GM23338 (cell line): ENCODE measurements at regions not wholly inside any gene's neighbourhood (a gene's known extent, or its start where the extent isn't known, plus 50 kb on each side); places are given as distances from the start of the nearest gene placed in this dataset.

Experiments
- ATAC-seq: fragments of 200-7000 bp; cut with Tn5 transposase; 3 replicates; pipeline ENCODE4 v1.9.1; 2020
- DNase-seq: peaks from one replicate; pipeline ENCODE4 v3.0.0-alpha.2; 2015; ENCODE audit warnings: low spot score
- H2AFZ ChIP-seq: fragments of 200-600 bp; sonication (generic); 2 replicates; pipeline ENCODE4 v1.8.0; 2016; ENCODE audit warnings: antibody characterized with exemption, mild to moderate bottlenecking, moderate library complexity
- H3F3A ChIP-seq: fragments of 200-600 bp; sonication (generic); replicated peaks from 2 replicates; pipeline ENCODE4 v1.8.0; 2017; ENCODE audit warnings: antibody characterized with exemption, mixed run types, low read depth
- H3K27ac ChIP-seq: fragments of 200-600 bp; sonication (generic); 2 replicates; pipeline ENCODE4 v1.6.1; 2016; ENCODE audit warnings: low read depth
- H3K27me3 ChIP-seq: fragments of 200-600 bp; sonication (generic); 2 replicates; pipeline ENCODE4 v1.8.0; 2016; ENCODE audit warnings: mild to moderate bottlenecking, mixed run types, moderate library complexity; ENCODE audit not compliant: insufficient read depth
- H3K36me3 ChIP-seq: fragments of 200-600 bp; sonication (generic); 2 replicates; pipeline ENCODE4 v1.8.0; 2016; ENCODE audit warnings: mild to moderate bottlenecking; ENCODE audit not compliant: insufficient read depth
- H3K4me1 ChIP-seq: fragments of 200-600 bp; sonication (generic); 2 replicates; pipeline ENCODE4 v1.8.0; 2016; ENCODE audit warnings: mild to moderate bottlenecking, moderate library complexity; ENCODE audit not compliant: insufficient read depth
- H3K4me2 ChIP-seq: fragments of 200-600 bp; sonication (generic); 2 replicates; pipeline ENCODE4 v1.7.1; 2017; ENCODE audit warnings: mixed run types
- H3K4me3 ChIP-seq: fragments of 200-600 bp; sonication (generic); 2 replicates; pipeline ENCODE4 v1.6.1; 2016; ENCODE audit warnings: mixed run types
- H3K79me2 ChIP-seq: fragments of 200-600 bp; sonication (generic); replicated peaks from 2 replicates; pipeline ENCODE4 v1.8.0; 2017; ENCODE audit warnings: mild to moderate bottlenecking; ENCODE audit not compliant: insufficient read depth
- H3K9me2 ChIP-seq: fragments of 200-600 bp; sonication (generic); 2 replicates; pipeline ENCODE4 v1.8.0; 2017; ENCODE audit not compliant: insufficient read depth
- H4K20me1 ChIP-seq: fragments of 200-600 bp; sonication (generic); replicated peaks from 2 replicates; pipeline ENCODE4 v1.8.0; 2017; ENCODE audit warnings: mild to moderate bottlenecking; ENCODE audit not compliant: insufficient read depth
- H3K27ac Mint-ChIP-seq: 2 replicates; pipeline ENCODE4 v1.8.0; 2020; ENCODE audit warnings: inconsistent platforms, mild to moderate bottlenecking, moderate library complexity, mixed read lengths
- H3K27me3 Mint-ChIP-seq: 3 replicates; pipeline ENCODE4 v1.8.0; 2022; ENCODE audit warnings: low read depth, mild to moderate bottlenecking, moderate library complexity, mixed read lengths, inconsistent platforms; ENCODE audit not compliant: insufficient read depth, poor library complexity
- H3K36me3 Mint-ChIP-seq: 3 replicates; pipeline ENCODE4 v1.8.0; 2021; ENCODE audit warnings: low read depth, mild to moderate bottlenecking, inconsistent platforms, moderate library complexity, mixed read lengths
- H3K4me1 Mint-ChIP-seq: 3 replicates; pipeline ENCODE4 v1.8.0; 2020; ENCODE audit warnings: mild to moderate bottlenecking, inconsistent platforms, mixed read lengths
- H3K4me3 Mint-ChIP-seq: 3 replicates; pipeline ENCODE4 v1.8.0; 2021; ENCODE audit warnings: moderate library complexity, mild to moderate bottlenecking, inconsistent platforms, mixed read lengths
- H3K9me3 Mint-ChIP-seq: 3 replicates; pipeline ENCODE4 v1.8.0; 2020; ENCODE audit warnings: moderate library complexity, mild to moderate bottlenecking, inconsistent platforms, mixed read lengths
- CREB1 ChIP-seq: fragments of 250-450 bp; sonication (Bioruptor Pico); IDR thresholded peaks from 2 replicates; pipeline ENCODE4 v1.5.0; 2020; ENCODE audit warnings: low read depth, mild to moderate bottlenecking, moderate library complexity
- EZH2 ChIP-seq: fragments of 200-600 bp; sonication (generic); IDR thresholded peaks from one replicate; pipeline ENCODE4 v1.8.0; 2017; ENCODE audit warnings: antibody characterized with exemption, mild to moderate bottlenecking, low read depth; ENCODE audit not compliant: unreplicated experiment
- EZH2phosphoT487 ChIP-seq: fragments of 200-600 bp; sonication (generic); IDR thresholded peaks from one replicate; pipeline ENCODE4 v1.8.1; 2018; ENCODE audit warnings: antibody characterized with exemption; ENCODE audit not compliant: unreplicated experiment
- JUNB ChIP-seq: IDR thresholded peaks from one replicate; pipeline ENCODE4 v1.6.1; 2016; ENCODE audit warnings: antibody characterized with exemption; ENCODE audit not compliant: unreplicated experiment
- NANOG ChIP-seq: IDR thresholded peaks from 2 replicates; pipeline ENCODE4 v1.6.1; 2016; ENCODE audit warnings: antibody characterized with exemption, borderline replicate concordance
- ZNF114 ChIP-seq: fragments of 250-450 bp; sonication (Bioruptor Pico); IDR thresholded peaks from 2 replicates; pipeline ENCODE4 v1.5.0; 2020; ENCODE audit warnings: mild to moderate bottlenecking, moderate library complexity
- TF ChIP-seq, protein P1 (sequence below), 2 experiments: fragments of 200-600 bp in 1 of 2; sonication (generic) in 1 of 2; conservative IDR thresholded peaks; 2 replicates each; pipeline versions ENCODE4 v1.5.1 to v1.6.1; 2016 to 2017; ENCODE audit warnings: antibody characterized with exemption in 2 of 2, low read depth in 2 of 2, mild to moderate bottlenecking in 2 of 2, moderate library complexity in 1 of 2
- TF ChIP-seq, protein P2 (sequence below): IDR thresholded peaks from 2 replicates; pipeline ENCODE4 v1.6.1; 2016; ENCODE audit warnings: antibody characterized with exemption
- TF ChIP-seq, protein P3 (sequence below): IDR thresholded peaks from one replicate; pipeline ENCODE4 v1.6.1; 2018; ENCODE audit warnings: antibody characterized with exemption; ENCODE audit not compliant: unreplicated experiment
- TF ChIP-seq, protein P4 (sequence below): fragments of 250-450 bp; sonication (Bioruptor Pico); IDR thresholded peaks from 2 replicates; pipeline ENCODE4 v1.5.0; 2020; ENCODE audit warnings: mild to moderate bottlenecking, moderate library complexity

DNA sequence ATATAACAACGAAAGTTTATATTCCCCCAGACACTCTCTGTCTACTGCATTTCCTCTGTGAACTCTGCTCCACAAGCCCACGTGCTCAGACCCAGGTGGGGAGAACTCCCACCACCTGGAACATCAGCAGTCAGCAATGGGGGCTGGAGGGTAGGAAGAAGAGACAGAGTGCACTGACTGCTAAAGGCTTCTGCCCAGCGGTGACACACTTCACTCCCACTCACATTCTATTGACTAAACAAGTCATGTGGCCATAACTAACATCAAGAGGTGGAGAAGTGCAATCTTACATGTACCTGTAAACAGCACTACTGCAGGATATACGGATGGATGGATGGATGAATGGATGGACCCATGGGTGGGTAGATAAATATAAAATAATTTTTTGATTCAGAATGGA is 122.2 kb downstream of the MPP7 start (continued):
- TF ChIP-seq CREB1 (CRISPR knock-in tag) (no peak), EZH2phosphoT487 (no peak), EZH2 (no peak), ZNF114 (CRISPR knock-in tag) (no peak), JUNB (no peak)
- TF ChIP-seq, protein P1, sequence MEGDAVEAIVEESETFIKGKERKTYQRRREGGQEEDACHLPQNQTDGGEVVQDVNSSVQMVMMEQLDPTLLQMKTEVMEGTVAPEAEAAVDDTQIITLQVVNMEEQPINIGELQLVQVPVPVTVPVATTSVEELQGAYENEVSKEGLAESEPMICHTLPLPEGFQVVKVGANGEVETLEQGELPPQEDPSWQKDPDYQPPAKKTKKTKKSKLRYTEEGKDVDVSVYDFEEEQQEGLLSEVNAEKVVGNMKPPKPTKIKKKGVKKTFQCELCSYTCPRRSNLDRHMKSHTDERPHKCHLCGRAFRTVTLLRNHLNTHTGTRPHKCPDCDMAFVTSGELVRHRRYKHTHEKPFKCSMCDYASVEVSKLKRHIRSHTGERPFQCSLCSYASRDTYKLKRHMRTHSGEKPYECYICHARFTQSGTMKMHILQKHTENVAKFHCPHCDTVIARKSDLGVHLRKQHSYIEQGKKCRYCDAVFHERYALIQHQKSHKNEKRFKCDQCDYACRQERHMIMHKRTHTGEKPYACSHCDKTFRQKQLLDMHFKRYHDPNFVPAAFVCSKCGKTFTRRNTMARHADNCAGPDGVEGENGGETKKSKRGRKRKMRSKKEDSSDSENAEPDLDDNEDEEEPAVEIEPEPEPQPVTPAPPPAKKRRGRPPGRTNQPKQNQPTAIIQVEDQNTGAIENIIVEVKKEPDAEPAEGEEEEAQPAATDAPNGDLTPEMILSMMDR (conservative IDR thresholded peaks at IDR 0.05; ENCODE audit: low read depth in 2 of 2) = no peak
- TF ChIP-seq, protein P2, sequence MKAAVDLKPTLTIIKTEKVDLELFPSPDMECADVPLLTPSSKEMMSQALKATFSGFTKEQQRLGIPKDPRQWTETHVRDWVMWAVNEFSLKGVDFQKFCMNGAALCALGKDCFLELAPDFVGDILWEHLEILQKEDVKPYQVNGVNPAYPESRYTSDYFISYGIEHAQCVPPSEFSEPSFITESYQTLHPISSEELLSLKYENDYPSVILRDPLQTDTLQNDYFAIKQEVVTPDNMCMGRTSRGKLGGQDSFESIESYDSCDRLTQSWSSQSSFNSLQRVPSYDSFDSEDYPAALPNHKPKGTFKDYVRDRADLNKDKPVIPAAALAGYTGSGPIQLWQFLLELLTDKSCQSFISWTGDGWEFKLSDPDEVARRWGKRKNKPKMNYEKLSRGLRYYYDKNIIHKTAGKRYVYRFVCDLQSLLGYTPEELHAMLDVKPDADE = no peak
- TF ChIP-seq, protein P3, sequence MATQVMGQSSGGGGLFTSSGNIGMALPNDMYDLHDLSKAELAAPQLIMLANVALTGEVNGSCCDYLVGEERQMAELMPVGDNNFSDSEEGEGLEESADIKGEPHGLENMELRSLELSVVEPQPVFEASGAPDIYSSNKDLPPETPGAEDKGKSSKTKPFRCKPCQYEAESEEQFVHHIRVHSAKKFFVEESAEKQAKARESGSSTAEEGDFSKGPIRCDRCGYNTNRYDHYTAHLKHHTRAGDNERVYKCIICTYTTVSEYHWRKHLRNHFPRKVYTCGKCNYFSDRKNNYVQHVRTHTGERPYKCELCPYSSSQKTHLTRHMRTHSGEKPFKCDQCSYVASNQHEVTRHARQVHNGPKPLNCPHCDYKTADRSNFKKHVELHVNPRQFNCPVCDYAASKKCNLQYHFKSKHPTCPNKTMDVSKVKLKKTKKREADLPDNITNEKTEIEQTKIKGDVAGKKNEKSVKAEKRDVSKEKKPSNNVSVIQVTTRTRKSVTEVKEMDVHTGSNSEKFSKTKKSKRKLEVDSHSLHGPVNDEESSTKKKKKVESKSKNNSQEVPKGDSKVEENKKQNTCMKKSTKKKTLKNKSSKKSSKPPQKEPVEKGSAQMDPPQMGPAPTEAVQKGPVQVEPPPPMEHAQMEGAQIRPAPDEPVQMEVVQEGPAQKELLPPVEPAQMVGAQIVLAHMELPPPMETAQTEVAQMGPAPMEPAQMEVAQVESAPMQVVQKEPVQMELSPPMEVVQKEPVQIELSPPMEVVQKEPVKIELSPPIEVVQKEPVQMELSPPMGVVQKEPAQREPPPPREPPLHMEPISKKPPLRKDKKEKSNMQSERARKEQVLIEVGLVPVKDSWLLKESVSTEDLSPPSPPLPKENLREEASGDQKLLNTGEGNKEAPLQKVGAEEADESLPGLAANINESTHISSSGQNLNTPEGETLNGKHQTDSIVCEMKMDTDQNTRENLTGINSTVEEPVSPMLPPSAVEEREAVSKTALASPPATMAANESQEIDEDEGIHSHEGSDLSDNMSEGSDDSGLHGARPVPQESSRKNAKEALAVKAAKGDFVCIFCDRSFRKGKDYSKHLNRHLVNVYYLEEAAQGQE = no peak

DNA sequence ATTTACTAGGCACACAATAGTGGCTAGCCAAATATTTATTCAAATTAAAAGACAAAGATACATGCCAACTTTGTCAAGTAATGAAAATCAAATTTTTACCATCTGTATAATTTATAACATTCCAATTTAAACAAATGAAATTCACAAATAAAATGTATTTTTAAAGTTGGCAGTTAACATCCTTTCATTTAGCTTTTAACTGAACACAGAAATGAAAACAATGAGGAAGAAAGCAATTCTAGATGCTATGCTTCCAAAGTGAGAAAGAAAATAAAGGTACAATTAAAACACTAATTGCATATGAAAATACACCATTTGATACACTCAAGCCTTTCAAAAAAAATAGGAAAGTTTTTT is 123.1 kb downstream of the MPP7 start:
- H3K79me2 ChIP-seq = no peaks in the 10 kb centered on the region
- no peak overlapping the region for H3K27ac Mint-ChIP-seq
- H3K27me3 Mint-ChIP-seq = no peaks in the 10 kb centered on the region
- no peaks in the 10 kb centered on the region for H3K27me3 ChIP-seq
- no peak overlapping the region for H3K27ac ChIP-seq
- H3K36me3 ChIP-seq = no peaks in the 10 kb centered on the region
- no peaks in the 10 kb centered on the region for H3K9me2 ChIP-seq
- no peak overlapping the region for H3K4me3 Mint-ChIP-seq
- ATAC-seq (no peak), DNase-seq (no peak)
- H3K9me3 Mint-ChIP-seq = no peaks in the 10 kb centered on the region
- H4K20me1 ChIP-seq = no peaks in the 10 kb centered on the region
- H3K36me3 Mint-ChIP-seq = no peaks in the 10 kb centered on the region
- no peak overlapping the region for H3K4me3 ChIP-seq
- no peaks in the 10 kb centered on the region for H3F3A ChIP-seq
- peaks cover 7% of the 10 kb centered on the region; the same call in 2 of the 3 replicates for H3K4me1 Mint-ChIP-seq
- H3K4me2 ChIP-seq = no peak overlapping the region
- H3K4me1 ChIP-seq = no peaks in the 10 kb centered on the region
- H2AFZ ChIP-seq = no peak overlapping the region
- no peak for TF ChIP-seq NANOG
- TF ChIP-seq JUNB = no peak
- TF ChIP-seq, protein P1 (conservative IDR thresholded peaks at IDR 0.05; ENCODE audit: low read depth in 2 of 2) = no peak
- TF ChIP-seq EZH2phosphoT487 = no peak
- TF ChIP-seq ZNF114 (CRISPR knock-in tag) = no peak
- TF ChIP-seq, protein P4, sequence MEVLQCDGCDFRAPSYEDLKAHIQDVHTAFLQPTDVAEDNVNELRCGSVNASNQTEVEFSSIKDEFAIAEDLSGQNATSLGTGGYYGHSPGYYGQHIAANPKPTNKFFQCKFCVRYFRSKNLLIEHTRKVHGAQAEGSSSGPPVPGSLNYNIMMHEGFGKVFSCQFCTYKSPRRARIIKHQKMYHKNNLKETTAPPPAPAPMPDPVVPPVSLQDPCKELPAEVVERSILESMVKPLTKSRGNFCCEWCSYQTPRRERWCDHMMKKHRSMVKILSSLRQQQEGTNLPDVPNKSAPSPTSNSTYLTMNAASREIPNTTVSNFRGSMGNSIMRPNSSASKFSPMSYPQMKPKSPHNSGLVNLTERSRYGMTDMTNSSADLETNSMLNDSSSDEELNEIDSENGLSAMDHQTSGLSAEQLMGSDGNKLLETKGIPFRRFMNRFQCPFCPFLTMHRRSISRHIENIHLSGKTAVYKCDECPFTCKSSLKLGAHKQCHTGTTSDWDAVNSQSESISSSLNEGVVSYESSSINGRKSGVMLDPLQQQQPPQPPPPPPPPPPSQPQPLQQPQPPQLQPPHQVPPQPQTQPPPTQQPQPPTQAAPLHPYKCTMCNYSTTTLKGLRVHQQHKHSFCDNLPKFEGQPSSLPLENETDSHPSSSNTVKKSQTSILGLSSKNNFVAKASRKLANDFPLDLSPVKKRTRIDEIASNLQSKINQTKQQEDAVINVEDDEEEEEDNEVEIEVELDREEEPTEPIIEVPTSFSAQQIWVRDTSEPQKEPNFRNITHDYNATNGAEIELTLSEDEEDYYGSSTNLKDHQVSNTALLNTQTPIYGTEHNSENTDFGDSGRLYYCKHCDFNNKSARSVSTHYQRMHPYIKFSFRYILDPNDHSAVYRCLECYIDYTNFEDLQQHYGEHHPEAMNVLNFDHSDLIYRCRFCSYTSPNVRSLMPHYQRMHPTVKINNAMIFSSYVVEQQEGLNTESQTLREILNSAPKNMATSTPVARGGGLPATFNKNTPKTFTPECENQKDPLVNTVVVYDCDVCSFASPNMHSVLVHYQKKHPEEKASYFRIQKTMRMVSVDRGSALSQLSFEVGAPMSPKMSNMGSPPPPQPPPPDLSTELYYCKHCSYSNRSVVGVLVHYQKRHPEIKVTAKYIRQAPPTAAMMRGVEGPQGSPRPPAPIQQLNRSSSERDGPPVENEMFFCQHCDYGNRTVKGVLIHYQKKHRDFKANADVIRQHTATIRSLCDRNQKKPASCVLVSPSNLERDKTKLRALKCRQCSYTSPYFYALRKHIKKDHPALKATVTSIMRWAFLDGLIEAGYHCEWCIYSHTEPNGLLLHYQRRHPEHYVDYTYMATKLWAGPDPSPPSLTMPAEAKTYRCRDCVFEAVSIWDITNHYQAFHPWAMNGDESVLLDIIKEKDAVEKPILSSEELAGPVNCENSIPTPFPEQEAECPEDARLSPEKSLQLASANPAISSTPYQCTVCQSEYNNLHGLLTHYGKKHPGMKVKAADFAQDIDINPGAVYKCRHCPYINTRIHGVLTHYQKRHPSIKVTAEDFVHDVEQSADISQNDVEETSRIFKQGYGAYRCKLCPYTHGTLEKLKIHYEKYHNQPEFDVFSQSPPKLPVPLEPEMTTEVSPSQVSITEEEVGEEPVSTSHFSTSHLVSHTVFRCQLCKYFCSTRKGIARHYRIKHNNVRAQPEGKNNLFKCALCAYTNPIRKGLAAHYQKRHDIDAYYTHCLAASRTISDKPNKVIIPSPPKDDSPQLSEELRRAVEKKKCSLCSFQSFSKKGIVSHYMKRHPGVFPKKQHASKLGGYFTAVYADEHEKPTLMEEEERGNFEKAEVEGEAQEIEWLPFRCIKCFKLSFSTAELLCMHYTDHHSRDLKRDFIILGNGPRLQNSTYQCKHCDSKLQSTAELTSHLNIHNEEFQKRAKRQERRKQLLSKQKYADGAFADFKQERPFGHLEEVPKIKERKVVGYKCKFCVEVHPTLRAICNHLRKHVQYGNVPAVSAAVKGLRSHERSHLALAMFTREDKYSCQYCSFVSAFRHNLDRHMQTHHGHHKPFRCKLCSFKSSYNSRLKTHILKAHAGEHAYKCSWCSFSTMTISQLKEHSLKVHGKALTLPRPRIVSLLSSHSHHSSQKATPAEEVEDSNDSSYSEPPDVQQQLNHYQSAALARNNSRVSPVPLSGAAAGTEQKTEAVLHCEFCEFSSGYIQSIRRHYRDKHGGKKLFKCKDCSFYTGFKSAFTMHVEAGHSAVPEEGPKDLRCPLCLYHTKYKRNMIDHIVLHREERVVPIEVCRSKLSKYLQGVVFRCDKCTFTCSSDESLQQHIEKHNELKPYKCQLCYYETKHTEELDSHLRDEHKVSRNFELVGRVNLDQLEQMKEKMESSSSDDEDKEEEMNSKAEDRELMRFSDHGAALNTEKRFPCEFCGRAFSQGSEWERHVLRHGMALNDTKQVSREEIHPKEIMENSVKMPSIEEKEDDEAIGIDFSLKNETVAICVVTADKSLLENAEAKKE (CRISPR knock-in tag) = no peak
